ENCODE measurements at regions not wholly inside any gene's neighbourhood (a gene's known extent, or its start where the extent isn't known, plus 50 kb on each side); places are given as distances from the start of the nearest gene placed in this dataset.

DNA sequence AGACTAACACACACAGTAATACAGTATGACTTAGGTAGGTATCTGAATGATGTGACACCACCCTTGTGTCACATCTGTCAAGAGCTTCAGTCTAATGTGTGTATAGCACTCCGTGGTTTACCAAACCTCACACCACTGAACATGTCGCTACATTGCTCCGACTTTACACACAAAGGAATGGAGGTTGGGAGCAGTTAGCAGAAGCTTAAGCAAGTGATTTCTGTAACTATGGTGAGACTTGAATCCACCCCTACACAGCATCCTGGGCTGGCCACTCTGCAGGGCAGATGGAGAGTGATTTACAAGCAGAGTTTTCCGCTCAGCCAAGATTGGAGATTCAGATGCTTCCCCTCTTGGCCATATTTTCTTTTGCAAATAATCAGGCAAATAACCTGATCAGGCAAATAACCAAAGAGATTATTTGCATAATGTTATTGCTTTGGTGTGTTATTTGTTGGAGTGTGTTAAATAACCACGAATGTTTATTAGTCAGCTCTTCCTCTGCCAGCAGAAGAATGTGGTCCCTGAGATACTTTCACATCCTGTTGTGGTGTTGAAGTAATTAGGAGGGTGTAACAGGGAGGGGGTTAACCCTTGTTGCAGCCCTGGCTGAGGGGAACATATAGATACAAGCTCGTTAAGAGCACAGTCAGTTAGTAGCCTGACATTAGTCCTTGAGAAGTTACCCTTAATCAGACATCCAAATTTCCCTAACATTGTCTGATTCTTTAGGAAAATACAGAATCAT is 92.8 kb downstream of the SNX18 start:
- no peak for DNase-seq (ENCODE audit: low spot score)

- no peak for DNase-seq (ENCODE audit: low spot score)
These were observed 91.0 kb downstream of the SNX18 start for GRCh38 chr5:54608423-54609085.

DNA sequence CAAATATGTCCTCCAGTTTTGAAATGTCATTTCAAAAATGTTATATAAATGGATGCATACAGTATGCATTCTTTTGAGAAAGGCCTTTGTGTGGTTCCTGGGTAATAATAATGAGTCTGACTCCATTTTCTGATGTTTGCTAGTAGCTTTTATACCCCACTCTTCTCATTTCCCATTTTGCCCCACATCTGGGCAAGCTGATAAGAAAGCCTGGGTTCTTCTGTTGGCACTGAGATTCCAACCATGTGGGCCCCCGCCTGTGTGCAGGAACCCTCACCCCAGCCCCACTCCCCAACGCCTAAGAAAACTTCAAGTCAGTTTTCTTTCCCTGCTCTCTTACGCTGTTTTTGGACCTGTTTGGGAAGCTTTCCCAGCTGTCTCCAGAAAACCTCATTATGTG is 89.4 kb downstream of the SNX18 start:
- no peak for DNase-seq (ENCODE audit: low spot score)

DNA sequence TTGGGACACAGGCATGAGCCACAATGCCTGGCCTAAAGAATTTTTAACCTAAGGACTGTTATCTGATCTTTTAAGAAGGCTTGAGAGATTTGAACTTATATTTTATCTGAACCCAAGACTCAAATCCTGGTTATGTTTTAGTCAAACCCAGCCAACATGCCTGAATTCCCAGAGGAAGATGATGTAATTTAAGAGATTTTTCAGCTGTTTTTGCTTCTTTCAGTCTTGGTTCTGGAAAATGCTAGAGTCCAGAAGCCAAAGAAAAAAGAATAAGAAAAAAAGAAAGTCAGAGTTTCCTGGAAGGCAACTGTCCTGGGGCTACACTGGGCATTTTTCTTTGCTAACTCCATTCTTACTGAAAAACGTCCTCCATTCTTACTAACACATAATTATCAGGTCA is 85.8 kb downstream of the SNX18 start:
- DNase-seq (ENCODE audit: low spot score), result no peak

GRCh38 chr5:54602475-54602874 is 84.9 kb downstream of the SNX18 start:
- DNase-seq (ENCODE audit: low spot score), result no peak

DNA sequence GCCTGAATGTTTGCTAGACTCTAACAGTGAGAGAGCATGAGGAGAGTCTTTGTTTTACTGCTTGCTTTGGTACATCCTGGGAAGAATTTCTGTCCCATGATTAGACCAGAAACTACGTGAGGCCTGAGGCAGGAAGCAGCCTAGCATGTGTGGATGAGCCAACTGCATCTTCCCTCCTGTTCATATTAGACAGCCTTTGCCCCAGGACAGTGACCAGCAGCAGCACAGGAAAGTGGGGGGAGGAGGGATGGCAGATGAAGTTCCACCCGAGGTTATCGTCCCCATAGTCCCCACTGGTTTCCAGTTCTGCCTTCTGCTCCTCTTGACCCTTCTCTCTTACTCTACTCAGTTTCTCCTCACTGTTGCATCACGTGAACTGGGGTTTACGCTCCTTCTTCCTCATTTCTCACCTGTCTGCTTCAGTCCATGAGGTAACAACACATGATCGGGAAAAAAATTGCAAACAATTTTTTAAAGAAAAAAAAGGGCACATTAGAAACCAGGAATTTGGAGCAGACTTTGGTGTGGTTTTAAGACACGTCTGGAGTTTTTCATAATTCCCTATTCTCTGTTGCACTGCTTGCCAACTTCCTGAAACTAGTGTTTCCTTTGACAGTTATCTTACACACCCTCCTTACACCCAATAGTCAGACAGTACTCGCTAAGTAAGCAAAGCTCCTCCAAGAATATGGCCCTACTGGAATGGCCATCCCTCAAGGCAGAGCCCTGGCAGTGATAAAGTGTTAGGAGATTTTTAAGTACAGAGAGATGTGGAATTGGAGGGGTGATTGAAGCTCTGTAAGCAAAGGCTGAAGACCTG is 84.1 kb downstream of the SNX18 start:
- DNase-seq (ENCODE audit: low spot score), result no peak
